Ectodermal cell (in vitro differentiated cells): ENCODE measurements at regions not wholly inside any gene's neighbourhood (a gene's known extent, or its start where the extent isn't known, plus 50 kb on each side); places are given as distances from the start of the nearest gene placed in this dataset.
"Not testable (repeated sequence)": the region's sequence is repeated elsewhere in the genome, so short reads cannot be mapped to it uniquely, and the experiment has no call there.

Experiments used
- H3K27ac ChIP-seq: 2 replicates; pipeline ENCODE4 v1.7.0; 2013; ENCODE audit warnings: mild to moderate bottlenecking, low read depth, low read length; ENCODE audit not compliant: insufficient read depth, poor library complexity, severe bottlenecking
- H3K27me3 ChIP-seq: 2 replicates; pipeline ENCODE4 v1.7.0; 2013; ENCODE audit warnings: mild to moderate bottlenecking, low read length; ENCODE audit not compliant: insufficient read depth, control insufficient read depth, poor library complexity, severe bottlenecking
- H3K36me3 ChIP-seq: one replicate; pipeline ENCODE4 v1.7.0; 2013; ENCODE audit warnings: low read length; ENCODE audit not compliant: control insufficient read depth, insufficient read depth
- H3K4me1 ChIP-seq: one replicate; pipeline ENCODE4 v1.7.0; 2013; ENCODE audit warnings: low read length; ENCODE audit not compliant: control insufficient read depth, insufficient read depth
- H3K4me3 ChIP-seq: 2 replicates; pipeline ENCODE4 v1.7.0; 2013; ENCODE audit warnings: low read depth, low read length, control low read depth; ENCODE audit not compliant: insufficient read depth
- H3K9me3 ChIP-seq: 2 replicates; pipeline ENCODE4 v1.7.0; 2013; ENCODE audit warnings: mild to moderate bottlenecking, low read length, moderate library complexity; ENCODE audit not compliant: control insufficient read depth
- WGBS, 2 experiments: methylation state at CpG; one replicate each; pipeline ENCODE4 v1.1.7; 2013; ENCODE audit warnings: missing lambda C conversion rate in 2 of 2; 5-methylcytosine and 5-hydroxymethylcytosine counted together

DNA sequence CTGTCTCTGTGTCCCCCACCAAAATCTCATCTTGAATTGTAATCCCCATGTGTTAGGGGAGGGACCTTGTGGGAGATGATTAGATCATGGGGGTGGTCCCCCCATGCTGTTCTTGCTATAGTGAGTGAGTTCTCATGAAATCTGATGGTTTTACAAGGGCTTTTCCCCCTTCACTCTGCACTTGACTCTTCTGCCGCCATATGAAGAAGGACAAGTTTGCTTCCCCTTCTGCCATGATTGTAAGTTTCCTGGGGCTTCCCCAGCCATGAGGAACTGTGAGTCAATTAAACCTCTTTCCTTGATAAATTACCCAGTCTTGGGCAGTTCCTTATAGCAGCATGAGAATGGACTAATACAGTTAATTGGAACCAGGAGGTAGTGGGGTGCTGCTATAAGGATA, 137.1 kb upstream of the RAB4A start:
- no peak overlapping the region for H3K27ac ChIP-seq
- 89 to 97% methylated on average over 1 of the region's 1 CpG for WGBS, 2 experiments
- no peaks in the 10 kb centered on the region for H3K4me1 ChIP-seq
- H3K36me3 ChIP-seq = peaks cover 4% of the 10 kb centered on the region
- peaks cover 2% of the 10 kb centered on the region for H3K9me3 ChIP-seq
- H3K4me3 ChIP-seq = no peak overlapping the region
- H3K27me3 ChIP-seq = no peaks in the 10 kb centered on the region

DNA sequence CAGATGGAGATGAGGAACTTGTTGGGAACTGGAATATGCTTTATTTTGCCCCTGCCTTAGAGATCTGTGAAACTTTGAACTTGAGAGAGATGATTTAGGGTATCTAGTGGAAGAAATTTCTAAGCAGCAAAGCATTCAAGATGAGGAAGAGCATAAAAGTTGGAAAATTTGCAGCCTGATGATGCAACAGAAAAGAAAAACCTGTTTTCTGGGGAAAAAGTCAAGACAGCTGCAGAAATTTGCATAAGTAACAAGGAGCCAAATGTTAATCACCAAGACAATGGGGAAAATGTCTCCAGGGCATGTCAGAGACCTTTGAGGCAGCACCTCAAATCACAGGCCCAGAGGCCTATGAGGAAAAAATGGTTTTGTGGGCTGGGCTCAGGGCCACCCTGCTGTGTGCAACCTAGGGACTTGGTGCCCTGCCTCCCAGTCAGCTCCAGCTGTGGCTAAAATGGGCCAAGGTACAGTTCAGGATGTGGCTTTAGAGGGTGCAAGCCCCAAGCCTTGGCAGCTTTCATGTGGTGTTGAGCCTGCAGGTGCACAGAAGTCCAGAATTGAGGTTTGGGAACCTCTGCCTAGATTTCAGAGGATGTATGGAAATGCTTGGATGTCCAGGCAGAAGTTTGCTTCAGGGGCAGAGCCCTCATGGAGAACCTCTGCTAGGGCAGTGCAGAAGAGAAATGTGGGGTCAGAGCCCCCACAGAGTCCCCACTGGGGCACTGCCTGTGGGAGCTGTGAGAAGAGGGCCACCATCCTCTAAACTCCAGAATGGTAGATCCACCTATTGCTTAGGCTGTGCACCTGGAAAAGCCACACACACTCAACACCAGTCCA, 136.3 kb upstream of the RAB4A start:
- H3K4me3 ChIP-seq, H3K4me1 ChIP-seq, H3K27me3 ChIP-seq, H3K36me3 ChIP-seq, H3K27ac ChIP-seq, H3K9me3 ChIP-seq: not testable (repeated sequence)

DNA sequence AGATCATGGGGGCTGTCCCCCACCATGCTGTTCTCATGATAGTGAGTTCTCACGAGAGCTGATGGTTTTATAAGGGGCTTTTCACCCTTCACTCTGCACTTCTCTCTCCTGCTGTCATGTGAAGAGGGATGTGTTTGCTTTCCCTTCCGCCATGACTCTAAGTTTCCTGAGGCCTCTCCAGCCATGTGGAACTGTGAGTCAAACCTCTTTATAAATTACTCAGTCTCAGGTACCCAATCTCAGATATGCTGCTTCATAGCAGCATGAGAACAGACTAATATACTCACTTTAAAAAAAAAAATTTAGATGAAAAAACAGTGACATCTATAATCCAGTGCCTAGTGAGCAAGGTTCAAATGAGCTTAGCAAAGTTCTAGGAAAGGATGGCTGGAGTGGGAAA, 135.1 kb upstream of the RAB4A start:
- Histone ChIP-seq H3K4me1 (no peaks in the 10 kb centered on the region), H3K27me3 (no peaks in the 10 kb centered on the region), H3K9me3 (peaks cover 2% of the 10 kb centered on the region), H3K36me3 (peaks cover 4% of the 10 kb centered on the region), H3K27ac (no peak overlapping the region), H3K4me3 (no peak overlapping the region)
- WGBS, 2 experiments = 66 to 70% methylated on average over 2 of the region's 2 CpGs

DNA sequence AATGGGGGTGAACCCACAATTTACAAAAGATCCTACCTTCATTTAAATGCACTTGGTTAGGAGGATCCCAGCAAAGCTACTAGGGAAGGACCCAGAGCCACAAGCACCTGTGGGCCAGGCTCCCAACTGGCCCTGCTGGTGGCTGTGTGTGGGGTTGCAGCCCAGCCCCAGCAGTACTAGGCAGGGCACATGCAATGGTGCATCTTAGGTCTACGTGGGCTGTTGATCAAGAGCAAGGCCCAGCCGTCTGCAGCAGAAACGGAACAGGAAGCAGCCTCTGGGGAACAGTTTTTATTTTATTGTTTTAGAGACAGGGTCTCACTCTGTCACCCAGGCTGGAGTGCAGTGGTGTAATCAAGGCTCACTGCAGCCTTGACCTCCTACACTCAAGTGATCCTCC, 134.1 kb upstream of the RAB4A start:
- no peak overlapping the region for H3K27ac ChIP-seq
- peaks cover 4% of the 10 kb centered on the region for H3K36me3 ChIP-seq
- no peak overlapping the region for H3K4me3 ChIP-seq
- H3K9me3 ChIP-seq = peaks cover 2% of the 10 kb centered on the region
- H3K27me3 ChIP-seq = no peaks in the 10 kb centered on the region
- H3K4me1 ChIP-seq = no peaks in the 10 kb centered on the region
- WGBS, 2 experiments = 77 to 80% methylated on average over 3 of the region's 3 CpGs

DNA sequence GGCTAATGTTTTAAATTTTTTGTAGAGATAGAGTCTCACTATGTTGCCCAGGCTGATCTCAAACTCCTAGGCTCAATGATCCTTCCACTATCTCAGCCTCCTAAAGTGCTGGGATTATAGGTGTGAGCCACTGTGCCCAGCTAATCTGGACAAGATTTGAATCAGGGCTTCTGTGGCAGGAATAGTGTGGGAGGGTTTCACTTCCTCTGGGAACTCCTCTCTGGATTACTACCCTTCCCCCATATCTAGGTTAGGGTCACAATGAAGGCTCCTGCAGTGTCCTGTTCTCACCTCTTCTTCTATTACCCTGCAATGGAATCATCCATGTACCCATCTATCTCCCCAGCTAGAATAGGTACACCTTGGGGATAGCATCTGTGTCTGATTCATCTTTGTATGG, 133.6 kb upstream of the RAB4A start:
- no peaks in the 10 kb centered on the region for H3K4me1 ChIP-seq
- peaks cover 2% of the 10 kb centered on the region for H3K9me3 ChIP-seq
- peaks cover 4% of the 10 kb centered on the region for H3K36me3 ChIP-seq
- H3K4me3 ChIP-seq = no peak overlapping the region
- no peak overlapping the region for H3K27ac ChIP-seq
- H3K27me3 ChIP-seq = no peaks in the 10 kb centered on the region

DNA sequence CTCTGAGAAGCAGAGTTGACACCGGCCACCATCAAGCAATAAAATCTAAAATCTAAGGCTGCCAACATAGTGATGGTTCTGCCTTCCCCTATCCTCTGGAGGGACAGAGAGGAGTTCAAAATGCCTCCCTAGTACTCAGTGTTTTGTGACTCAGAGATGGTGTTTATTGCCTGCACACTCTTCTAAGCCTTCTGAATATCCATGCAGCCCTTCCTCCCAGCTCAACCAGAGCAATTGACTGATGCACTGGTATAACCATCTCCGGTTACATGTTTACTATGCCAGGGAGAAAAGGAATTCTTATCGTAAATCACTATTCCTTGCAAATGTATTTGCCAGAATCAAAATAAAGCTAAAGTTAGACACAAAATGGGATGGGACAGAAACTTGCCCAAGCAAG, 132.9 kb upstream of the RAB4A start:
- 96 to 99% methylated on average over 3 of the region's 3 CpGs for WGBS, 2 experiments
- Histone ChIP-seq H3K27me3 (no peaks in the 10 kb centered on the region), H3K4me3 (no peak overlapping the region), H3K27ac (no peak overlapping the region), H3K4me1 (no peaks in the 10 kb centered on the region), H3K9me3 (peaks cover 2% of the 10 kb centered on the region), H3K36me3 (peaks cover 4% of the 10 kb centered on the region)

DNA sequence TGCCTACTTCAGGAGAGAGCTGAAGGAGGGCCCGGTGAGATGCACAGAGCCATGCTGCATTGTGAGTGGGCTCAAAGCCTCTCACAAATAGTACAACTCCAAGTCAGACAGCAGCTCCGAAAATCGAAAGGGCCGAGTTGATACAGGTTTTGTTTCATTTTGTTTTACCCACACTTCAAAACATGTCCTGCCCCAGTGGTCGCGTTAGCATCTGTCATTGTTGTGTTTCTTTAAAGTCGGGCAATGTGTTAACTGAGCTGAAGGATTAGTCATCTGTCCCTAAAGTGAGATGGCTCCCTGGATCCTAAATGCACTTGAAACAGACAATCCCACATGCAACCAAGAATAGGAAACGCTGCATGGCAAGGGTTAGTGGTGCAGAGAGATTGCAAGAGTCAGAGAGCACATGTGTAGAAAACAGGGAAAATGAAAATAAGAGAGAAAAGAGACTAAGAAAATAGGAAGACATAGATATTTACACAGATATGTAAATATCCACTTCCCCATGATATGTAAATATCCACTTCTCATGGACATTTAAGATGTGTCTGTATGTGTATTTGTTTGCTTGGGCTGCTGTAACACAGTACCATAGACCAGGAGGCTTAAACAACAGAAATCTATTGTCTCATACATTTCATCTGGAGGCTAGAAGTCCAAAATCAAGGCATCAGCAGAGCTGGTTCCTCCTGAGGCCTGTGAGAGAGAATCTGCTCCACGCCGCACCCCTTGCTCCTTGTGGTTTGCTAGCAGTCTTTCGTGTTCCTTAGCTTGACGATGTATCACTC, 131.4 kb upstream of the RAB4A start:
- Histone ChIP-seq H3K4me3 (no peak overlapping the region), H3K9me3 (peaks cover 2% of the 10 kb centered on the region), H3K27ac (no peak overlapping the region), H3K36me3 (peaks cover 3% of the 10 kb centered on the region), H3K4me1 (no peaks in the 10 kb centered on the region), H3K27me3 (no peaks in the 10 kb centered on the region)
- 89 to 92% methylated on average over 12 of the region's 12 CpGs for WGBS, 2 experiments

DNA sequence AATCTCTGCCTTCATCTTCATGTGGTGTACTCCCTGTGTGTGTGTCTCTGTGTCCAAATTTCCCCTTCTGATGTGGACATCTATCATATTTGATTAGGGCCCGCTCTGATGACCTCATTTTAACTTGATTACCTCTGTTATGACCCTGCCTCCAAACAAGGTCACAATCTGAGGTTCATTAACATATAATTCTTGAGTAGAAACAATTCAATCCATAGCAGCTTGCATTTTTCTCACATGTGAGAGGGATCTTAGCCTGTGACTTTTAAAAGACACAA, 130.9 kb upstream of the RAB4A start:
- no peaks in the 10 kb centered on the region for H3K27me3 ChIP-seq
- H3K36me3 ChIP-seq = no peaks in the 10 kb centered on the region
- WGBS, 2 experiments = 79 to 100% methylated on average over 1 of the region's 1 CpG
- H3K9me3 ChIP-seq = peaks cover 2% of the 10 kb centered on the region
- H3K4me3 ChIP-seq = no peak overlapping the region
- no peaks in the 10 kb centered on the region for H3K4me1 ChIP-seq
- no peak overlapping the region for H3K27ac ChIP-seq

DNA sequence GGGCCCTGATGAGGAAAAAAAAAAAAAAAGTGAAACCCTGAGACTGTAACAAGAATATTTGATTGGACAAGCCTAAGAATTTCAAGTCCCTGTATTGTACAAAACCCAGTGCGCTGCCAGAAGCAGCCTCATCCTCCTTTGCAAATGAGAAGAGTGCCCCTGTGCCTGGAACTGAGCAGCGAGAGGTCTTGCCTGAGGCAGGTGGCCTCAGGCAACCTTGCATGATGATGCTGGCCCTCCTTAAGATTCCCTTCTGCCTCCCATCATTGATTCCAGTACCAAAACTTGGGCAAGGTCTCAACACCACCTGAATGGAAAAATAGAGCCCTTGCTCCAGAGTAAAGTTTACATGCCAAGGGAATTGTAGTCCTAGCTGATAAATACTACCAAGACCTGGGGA, 129.6 kb upstream of the RAB4A start:
- no peaks in the 10 kb centered on the region for H3K4me1 ChIP-seq
- no peaks in the 10 kb centered on the region for H3K9me3 ChIP-seq
- H3K27ac ChIP-seq = no peak overlapping the region
- WGBS, 2 experiments = 93 to 94% methylated on average over 2 of the region's 2 CpGs
- no peaks in the 10 kb centered on the region for H3K27me3 ChIP-seq
- H3K4me3 ChIP-seq = no peak overlapping the region
- no peaks in the 10 kb centered on the region for H3K36me3 ChIP-seq

DNA sequence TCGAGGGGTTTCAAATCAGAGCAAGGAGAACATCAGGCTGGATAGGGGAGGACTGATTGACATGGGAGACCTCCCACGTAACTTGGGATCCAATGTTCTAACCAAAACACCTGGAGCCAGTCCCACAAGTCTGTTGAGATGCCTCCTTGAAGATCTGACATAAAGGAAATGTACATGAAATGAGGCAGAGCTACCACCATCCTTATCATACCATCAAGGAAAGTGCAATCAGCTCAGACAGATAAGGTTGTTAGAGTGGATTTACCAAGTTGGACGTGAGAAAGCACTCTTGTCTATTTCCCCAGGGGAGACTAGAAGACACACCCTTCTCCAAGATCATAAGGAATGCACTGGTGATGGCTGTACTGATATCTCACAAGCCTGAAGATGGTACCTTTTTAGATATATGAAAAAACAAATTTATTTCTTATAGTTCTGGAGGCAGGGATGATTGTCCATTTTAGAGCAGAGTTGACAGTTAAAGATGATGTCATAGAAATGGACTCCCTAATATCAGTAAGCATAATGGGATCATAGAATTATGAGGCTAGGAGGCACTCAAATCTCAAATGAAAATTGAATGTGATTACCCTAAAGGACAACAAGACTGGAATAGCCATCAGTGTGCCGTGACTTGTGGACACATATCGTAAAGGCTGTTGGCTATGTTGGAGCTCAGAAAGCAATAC, 129.1 kb upstream of the RAB4A start:
- Histone ChIP-seq H3K27me3 (no peaks in the 10 kb centered on the region), H3K9me3 (no peaks in the 10 kb centered on the region), H3K36me3 (no peaks in the 10 kb centered on the region), H3K4me1 (peaks cover 4% of the 10 kb centered on the region), H3K4me3 (no peak overlapping the region), H3K27ac (no peak overlapping the region)
- 92 to 93% methylated on average over 5 of the region's 5 CpGs for WGBS, 2 experiments
